IMR-90 (cell line): ENCODE measurements at regions not wholly inside any gene's neighbourhood (a gene's known extent, or its start where the extent isn't known, plus 50 kb on each side); places are given as distances from the start of the nearest gene placed in this dataset.

ENCODE experiments used
- ATAC-seq: fragments of 200-7000 bp; cut with Tn5 transposase; 2 replicates; pipeline ENCODE4 v1.9.1; 2020; ENCODE audit warnings: low read depth, mild to moderate bottlenecking, moderate library complexity
- BruUV-seq: library from RNA; stranded (reverse); fragments of 400-500 nt; replicated peaks from 2 replicates; lab custom pipeline; 2021; lab: Mats Ljungman, UMichigan
- CTCF ChIA-PET: fragments of 300-600 bp; formaldehyde crosslinking; extraction: SDS; loops from one replicate; lab custom pipeline; 2021; ENCODE audit warnings: antibody characterized with exemption; lab: Yijun Ruan, JAX
- POLR2A ChIA-PET: fragments of 300-600 bp; sonication (Branson Sonifier 250); formaldehyde crosslinking; loops from one replicate; lab custom pipeline; 2022; ENCODE audit warnings: antibody characterized with exemption; ENCODE audit not compliant: unreplicated experiment; lab: Charles Lee
- DNase-seq: peaks from one replicate; pipeline ENCODE4 v3.0.0; 2013
- H2AFZ ChIP-seq: replicated peaks from 2 replicates; pipeline ENCODE3; 2013; ENCODE audit warnings: low read length, mild to moderate bottlenecking; ENCODE audit not compliant: poor library complexity
- H2AK5ac ChIP-seq: 2 replicates; pipeline ENCODE4 v1.6.1; 2013; ENCODE audit warnings: low read depth, low read length, inconsistent platforms
- H2AK9ac ChIP-seq: replicated peaks from 2 replicates; pipeline ENCODE3; 2013; ENCODE audit warnings: mild to moderate bottlenecking, low read depth, low read length, moderate library complexity; ENCODE audit not compliant: poor library complexity
- H2BK120ac ChIP-seq: 2 replicates; pipeline ENCODE4 v1.6.1; 2013; ENCODE audit warnings: low read depth, low read length, inconsistent platforms
- H2BK15ac ChIP-seq: 3 replicates; pipeline ENCODE4 v1.6.1; 2013; ENCODE audit warnings: low read depth, low read length, inconsistent platforms
- H2BK20ac ChIP-seq: 2 replicates; pipeline ENCODE4 v1.6.1; 2013; ENCODE audit warnings: low read depth, mild to moderate bottlenecking, inconsistent platforms, low read length, moderate library complexity
- H2BK5ac ChIP-seq: 2 replicates; pipeline ENCODE4 v1.6.1; 2013; ENCODE audit warnings: mild to moderate bottlenecking, low read depth, low read length, inconsistent platforms; ENCODE audit not compliant: poor library complexity, severe bottlenecking
- H3K14ac ChIP-seq: replicated peaks from 2 replicates; pipeline ENCODE4 v1.6.1; 2013; ENCODE audit warnings: low read depth, low read length, inconsistent platforms
- H3K18ac ChIP-seq: 2 replicates; pipeline ENCODE4 v1.6.1; 2013; ENCODE audit warnings: low read depth, low read length, control low read depth
- H3K23ac ChIP-seq: 2 replicates; pipeline ENCODE4 v1.6.1; 2013; ENCODE audit warnings: low read depth, low read length, inconsistent platforms
- H3K27ac ChIP-seq: 2 replicates; pipeline ENCODE4 v1.5.1; 2013; ENCODE audit warnings: mild to moderate bottlenecking, control low read depth, low read length; ENCODE audit not compliant: insufficient read depth
- H3K27me3 ChIP-seq: 2 replicates; pipeline ENCODE4 v1.6.1; 2013; ENCODE audit warnings: low read length; ENCODE audit not compliant: control insufficient read depth, insufficient read depth
- H3K36me3 ChIP-seq: 2 replicates; pipeline ENCODE4 v1.6.1; 2013; ENCODE audit warnings: low read length, mixed read lengths; ENCODE audit not compliant: control insufficient read depth, insufficient read depth
- H3K4ac ChIP-seq: 2 replicates; pipeline ENCODE4 v1.6.1; 2013; ENCODE audit warnings: low read depth, low read length, inconsistent platforms
- H3K4me1 ChIP-seq: 2 replicates; pipeline ENCODE4 v1.6.1; 2013; ENCODE audit warnings: low read length, mixed read lengths; ENCODE audit not compliant: control insufficient read depth, insufficient read depth
- H3K4me2 ChIP-seq: 2 replicates; pipeline ENCODE4 v1.6.1; 2013; ENCODE audit warnings: low read depth, mild to moderate bottlenecking, control low read depth, low read length, moderate library complexity
- H3K4me3 ChIP-seq: 2 replicates; pipeline ENCODE4 v1.5.1; 2013; ENCODE audit warnings: low read depth, mild to moderate bottlenecking, control low read depth, low read length, moderate library complexity; ENCODE audit not compliant: insufficient read depth
- H3K56ac ChIP-seq: 2 replicates; pipeline ENCODE4 v1.6.1; 2013; ENCODE audit warnings: low read length, inconsistent platforms; ENCODE audit not compliant: insufficient read depth; ENCODE audit errors: extremely low read depth
- H3K79me1 ChIP-seq, 2 experiments: 2 replicates each; pipeline ENCODE4 v1.6.1; 2013; ENCODE audit warnings: low read length in 2 of 2, inconsistent platforms in 1 of 2, low read depth in 1 of 2
- H3K9ac ChIP-seq: 2 replicates; pipeline ENCODE4 v1.6.1; 2013; ENCODE audit warnings: low read depth, low read length, control low read depth
- H3K9me1 ChIP-seq: 2 replicates; pipeline ENCODE4 v1.6.1; 2013; ENCODE audit warnings: low read length, inconsistent platforms; ENCODE audit not compliant: insufficient read depth
- H3K9me3 ChIP-seq: 2 replicates; pipeline ENCODE4 v1.6.1; 2013; ENCODE audit warnings: low read length; ENCODE audit not compliant: control insufficient read depth, insufficient read depth
- H4K20me1 ChIP-seq: 2 replicates; pipeline ENCODE4 v1.6.1; 2013; ENCODE audit warnings: low read length, inconsistent platforms; ENCODE audit not compliant: insufficient read depth
- H4K5ac ChIP-seq: 2 replicates; pipeline ENCODE4 v1.6.1; 2013; ENCODE audit warnings: mild to moderate bottlenecking, low read depth, low read length, control low read depth
- H4K8ac ChIP-seq, 2 experiments: 2 replicates each; pipeline ENCODE4 v1.6.1; 2013; ENCODE audit warnings: low read depth in 2 of 2, low read length in 2 of 2, control low read depth in 1 of 2, inconsistent platforms in 1 of 2
- H4K91ac ChIP-seq: 2 replicates; pipeline ENCODE4 v1.6.1; 2013; ENCODE audit warnings: low read depth, low read length, inconsistent platforms; ENCODE audit not compliant: insufficient read depth
- MAFK ChIP-seq: IDR thresholded peaks from 2 replicates; pipeline ENCODE4 v1.6.1; 2012; ENCODE audit warnings: low read depth, low read length, improper control_type of control experiment
- SMC3 ChIP-seq: fragments of 150-350 bp; IDR thresholded peaks from 2 replicates; pipeline ENCODE4 v1.6.1; 2016; ENCODE audit warnings: low read depth, mild to moderate bottlenecking, antibody characterized with exemption, low read length, moderate library complexity
- WGBS, 2 experiments: methylation state at CpG; one replicate each; pipeline versions ENCODE4 v1.1.5 to v1.1.7; 2013; ENCODE audit warnings: missing lambda C conversion rate in 2 of 2; ENCODE audit not compliant: insufficient read length in 1 of 2; ENCODE audit errors: extremely low coverage in 2 of 2; 5-methylcytosine and 5-hydroxymethylcytosine counted together
- dilution Hi-C: fragments of 300-500 bp; cut with HindIII; formaldehyde crosslinking; loops from one replicate; pipeline ENCODE4 v1.14.3; 2018; ENCODE audit warnings: low sequenced_read_pairs; ENCODE audit not compliant: unreplicated experiment
- in situ Hi-C: fragments of 300-500 bp; cut with MboI; formaldehyde crosslinking; loops from 3 replicates; pipeline ENCODE4 v1.14.3; 2019; ENCODE audit warnings: low sequenced_read_pairs, inconsistent platforms, mixed read lengths
- intact Hi-C: fragments of 100-400 bp; cut with micrococcal nuclease; formaldehyde crosslinking; loops from 2 replicates; pipeline ENCODE4 v1.10.0; 2022

DNA sequence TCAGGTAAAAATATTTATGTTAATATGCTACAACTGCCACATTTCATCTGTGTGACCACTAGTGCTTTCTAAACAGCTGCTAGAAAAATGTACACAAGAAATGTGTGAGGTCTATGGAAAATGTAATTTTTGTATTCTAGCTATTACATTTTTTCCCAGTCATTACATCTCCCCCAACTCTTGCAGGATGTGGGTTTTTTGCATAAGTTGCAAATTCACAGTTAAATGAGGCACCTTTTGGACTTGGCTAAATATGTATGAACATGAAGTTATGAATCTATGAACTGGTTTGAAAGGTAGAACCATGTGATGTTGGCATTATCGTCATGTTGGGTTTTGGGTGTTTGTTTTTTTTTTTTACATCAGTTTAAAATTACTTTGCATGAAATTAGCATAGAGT is 590.4 kb upstream of the WWC1 start:
- ChIA-PET CTCF (interaction anchor here (0.9 kb wide), 1 partner anchor 156 kb away, joined by 6 read pairs; no protein-coding TSS in a partner anchor), POLR2A (interaction anchor here (0.6 kb wide), 2 partner anchors 9 to 447 kb away, joined by 3 to 4 read pairs; no protein-coding TSS in a partner anchor)
- no CpG with 5 or more reads among the region's 1 CpG for WGBS, 2 experiments
- no peak overlapping the region for H3K4me3 ChIP-seq
- H3K27me3 ChIP-seq = no peaks in the 10 kb centered on the region
- dilution Hi-C loops = no loop called here
- H3K4me1 ChIP-seq = peaks cover 9% of the 10 kb centered on the region
- ATAC-seq = no peak
- H3K36me3 ChIP-seq = no peaks in the 10 kb centered on the region
- no peak overlapping the region for H4K91ac ChIP-seq
- H4K5ac ChIP-seq = no peak overlapping the region
- no peak overlapping the region; the same call in 1 of the 2 replicates for H3K18ac ChIP-seq
- peak overlapping the region; percentile 36; the same call in 1 of the 2 replicates for H3K14ac ChIP-seq
- peak overlapping the region; percentile 40; the same call in 1 of the 2 replicates for H2BK20ac ChIP-seq
- 0 out of 3 replicates have a peak overlapping the region, but pooled peaks have one; percentile 7 for H2BK15ac ChIP-seq
- in situ Hi-C loops = no loop called here
- TF ChIP-seq MAFK (peak; percentile 33; the same call in 1 of the 2 replicates), SMC3 (no peak)
- H4K20me1 ChIP-seq = no peaks in the 10 kb centered on the region
- no peak overlapping the region for H2AK5ac ChIP-seq
- H2AK9ac ChIP-seq = no peak overlapping the region
- H3K27ac ChIP-seq = no peak overlapping the region
- no peak overlapping the region for H3K4ac ChIP-seq
- H2BK120ac ChIP-seq = peak overlapping the region; percentile 28; the same call in 1 of the 2 replicates
- H3K9me3 ChIP-seq = no peaks in the 10 kb centered on the region
- no peaks in the 10 kb centered on the region for H3K79me1 ChIP-seq
- H3K23ac ChIP-seq = 0 out of 2 replicates have a peak overlapping the region, but pooled peaks have one; percentile 20
- H2AFZ ChIP-seq = no peak overlapping the region
- no peak overlapping the region for H3K4me2 ChIP-seq
- intact Hi-C loops = no loop called here
- H4K8ac ChIP-seq = peak overlapping the region in 1 of 2 experiments; percentile 6; a peak in 1 of 4 replicates
- BruUV-seq = no TSS peak
- DNase-seq = no peak
- H3K9me1 ChIP-seq = peaks cover 3% of the 10 kb centered on the region; the same call in 1 of the 2 replicates
- peak overlapping the region; percentile 52 for H2BK5ac ChIP-seq
- no peak overlapping the region for H3K56ac ChIP-seq
- no peak overlapping the region for H3K9ac ChIP-seq
